GM23338 (cell line): ENCODE measurements at regions not wholly inside any gene's neighbourhood (a gene's known extent, or its start where the extent isn't known, plus 50 kb on each side); places are given as distances from the start of the nearest gene placed in this dataset.
A peak's percentile ranks its signal among the peaks of the same experiment; 100 is the strongest.

Source experiments
- CREB1 ChIP-seq: fragments of 250-450 bp; sonication (Bioruptor Pico); IDR thresholded peaks from 2 replicates; pipeline ENCODE4 v1.5.0; 2020; ENCODE audit warnings: low read depth, mild to moderate bottlenecking, moderate library complexity
- CTCF ChIP-seq, 2 experiments: fragments of 200-600 bp in 1 of 2; sonication (generic) in 1 of 2; conservative IDR thresholded peaks; 2 replicates each; pipeline versions ENCODE4 v1.5.1 to v1.6.1; 2016 to 2017; ENCODE audit warnings: antibody characterized with exemption in 2 of 2, low read depth in 2 of 2, mild to moderate bottlenecking in 2 of 2, moderate library complexity in 1 of 2
- EZH2 ChIP-seq: fragments of 200-600 bp; sonication (generic); IDR thresholded peaks from one replicate; pipeline ENCODE4 v1.8.0; 2017; ENCODE audit warnings: antibody characterized with exemption, mild to moderate bottlenecking, low read depth; ENCODE audit not compliant: unreplicated experiment
- POLR2AphosphoS5 ChIP-seq: IDR thresholded peaks from 2 replicates; pipeline ENCODE4 v1.6.1; 2016; ENCODE audit warnings: antibody characterized with exemption, low read depth
- REST ChIP-seq: IDR thresholded peaks from one replicate; pipeline ENCODE4 v1.6.1; 2018; ENCODE audit warnings: antibody characterized with exemption; ENCODE audit not compliant: unreplicated experiment

- TF ChIP-seq CTCF (conservative IDR thresholded peaks at IDR 0.05; ENCODE audit: low read depth in 2 of 2) (peak; percentile 51 to 63), REST (no peak), EZH2 (no peak), POLR2AphosphoS5 (no peak), CREB1 (CRISPR knock-in tag) (no peak)
These were observed 522.6 kb upstream of the SEMA6D start for GRCh38 chr15:47194718-47195117.
